ENCODE measurements at regions not wholly inside any gene's neighbourhood (a gene's known extent, or its start where the extent isn't known, plus 50 kb on each side); places are given as distances from the start of the nearest gene placed in this dataset.
"Not testable (repeated sequence)": the region's sequence is repeated elsewhere in the genome, so short reads cannot be mapped to it uniquely, and the experiment has no call there.

DNA sequence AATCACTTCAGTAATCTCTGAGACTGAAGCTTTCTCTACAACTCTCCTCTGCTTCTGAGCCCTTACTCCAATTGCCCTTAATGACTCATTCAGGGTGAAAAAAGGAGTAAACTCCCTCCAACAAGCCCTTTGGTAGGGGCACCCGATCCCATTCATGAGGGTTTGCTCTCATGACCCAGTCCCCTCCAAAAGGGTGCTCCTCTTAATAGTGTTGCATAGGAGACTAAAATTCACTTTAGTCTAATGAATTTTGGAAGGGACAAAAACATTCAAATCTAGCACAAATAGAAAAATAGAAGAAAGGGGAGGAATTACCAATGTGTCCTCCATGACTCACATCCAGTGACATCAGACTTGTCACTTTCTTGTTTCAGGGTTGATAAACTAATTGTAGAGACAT lies 66.2 kb upstream of the CCNY start:
- Mint-ChIP-seq H3K36me3 (ENCODE audit: insufficient read depth, unreplicated experiment) (no peaks in the 10 kb centered on the region), H3K27ac (ENCODE audit: low read depth, unreplicated experiment) (no peak overlapping the region), H3K27me3 (ENCODE audit: insufficient read depth, unreplicated experiment) (no peaks in the 10 kb centered on the region), H3K4me1 (ENCODE audit: insufficient read depth, unreplicated experiment) (no peaks in the 10 kb centered on the region), H3K4me3 (ENCODE audit: unreplicated experiment) (no peak overlapping the region), H3K9me3 (ENCODE audit: unreplicated experiment) (peaks cover 8% of the 10 kb centered on the region)
- TF ChIP-seq, protein P1, sequence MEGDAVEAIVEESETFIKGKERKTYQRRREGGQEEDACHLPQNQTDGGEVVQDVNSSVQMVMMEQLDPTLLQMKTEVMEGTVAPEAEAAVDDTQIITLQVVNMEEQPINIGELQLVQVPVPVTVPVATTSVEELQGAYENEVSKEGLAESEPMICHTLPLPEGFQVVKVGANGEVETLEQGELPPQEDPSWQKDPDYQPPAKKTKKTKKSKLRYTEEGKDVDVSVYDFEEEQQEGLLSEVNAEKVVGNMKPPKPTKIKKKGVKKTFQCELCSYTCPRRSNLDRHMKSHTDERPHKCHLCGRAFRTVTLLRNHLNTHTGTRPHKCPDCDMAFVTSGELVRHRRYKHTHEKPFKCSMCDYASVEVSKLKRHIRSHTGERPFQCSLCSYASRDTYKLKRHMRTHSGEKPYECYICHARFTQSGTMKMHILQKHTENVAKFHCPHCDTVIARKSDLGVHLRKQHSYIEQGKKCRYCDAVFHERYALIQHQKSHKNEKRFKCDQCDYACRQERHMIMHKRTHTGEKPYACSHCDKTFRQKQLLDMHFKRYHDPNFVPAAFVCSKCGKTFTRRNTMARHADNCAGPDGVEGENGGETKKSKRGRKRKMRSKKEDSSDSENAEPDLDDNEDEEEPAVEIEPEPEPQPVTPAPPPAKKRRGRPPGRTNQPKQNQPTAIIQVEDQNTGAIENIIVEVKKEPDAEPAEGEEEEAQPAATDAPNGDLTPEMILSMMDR (IDR thresholded peaks at IDR 0.05; ENCODE audit: unreplicated experiment) = no peak
- intact Hi-C loops (cut with micrococcal nuclease) = no loop called here
- POLR2A ChIA-PET = no interaction called here
- CTCF ChIA-PET = no interaction called here
- no peak for DNase-seq (ENCODE audit: unreplicated experiment)
- BruUV-seq (replicated peaks) = no TSS peak

- Mint-ChIP-seq H3K4me3 (ENCODE audit: unreplicated experiment) (no peak overlapping the region), H3K27ac (ENCODE audit: low read depth, unreplicated experiment) (no peak overlapping the region), H3K36me3 (ENCODE audit: insufficient read depth, unreplicated experiment) (no peaks in the 10 kb centered on the region), H3K27me3 (ENCODE audit: insufficient read depth, unreplicated experiment) (no peaks in the 10 kb centered on the region), H3K9me3 (ENCODE audit: unreplicated experiment) (peaks cover 8% of the 10 kb centered on the region), H3K4me1 (ENCODE audit: insufficient read depth, unreplicated experiment) (no peaks in the 10 kb centered on the region)
- POLR2A ChIA-PET = no interaction called here
- intact Hi-C loops (cut with micrococcal nuclease) = no loop called here
- CTCF ChIA-PET = interaction anchor here (0.6 kb wide), 1 partner anchor 52 kb away, joined by 4 read pairs; no protein-coding TSS in a partner anchor
- no TSS peak for BruUV-seq (replicated peaks)
- TF ChIP-seq, protein P1 (IDR thresholded peaks at IDR 0.05; ENCODE audit: unreplicated experiment) = no peak
- DNase-seq (ENCODE audit: unreplicated experiment) = no peak
Measured at GRCh38 chr10:35271086-35271858, 65.0 kb upstream of the CCNY start.

DNA sequence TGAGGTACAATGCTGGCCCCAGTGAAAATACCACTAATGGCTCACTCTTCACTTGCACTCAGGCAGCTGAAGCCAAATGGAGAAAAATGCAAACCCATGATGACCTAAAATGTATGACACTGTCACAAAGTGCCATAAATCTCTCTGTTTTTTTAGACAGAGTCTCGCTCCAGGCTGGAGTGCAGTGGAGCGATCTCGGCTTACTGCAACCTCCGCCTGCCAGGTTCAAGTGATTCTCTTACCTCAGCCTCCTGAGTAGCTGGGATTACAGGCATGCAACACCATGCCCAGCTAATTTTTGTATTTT lies 64.5 kb upstream of the CCNY start:
- CTCF ChIA-PET = interaction anchor here (0.6 kb wide), 1 partner anchor 52 kb away, joined by 4 read pairs; no protein-coding TSS in a partner anchor
- not testable (repeated sequence) for BruUV-seq (replicated peaks)

DNA sequence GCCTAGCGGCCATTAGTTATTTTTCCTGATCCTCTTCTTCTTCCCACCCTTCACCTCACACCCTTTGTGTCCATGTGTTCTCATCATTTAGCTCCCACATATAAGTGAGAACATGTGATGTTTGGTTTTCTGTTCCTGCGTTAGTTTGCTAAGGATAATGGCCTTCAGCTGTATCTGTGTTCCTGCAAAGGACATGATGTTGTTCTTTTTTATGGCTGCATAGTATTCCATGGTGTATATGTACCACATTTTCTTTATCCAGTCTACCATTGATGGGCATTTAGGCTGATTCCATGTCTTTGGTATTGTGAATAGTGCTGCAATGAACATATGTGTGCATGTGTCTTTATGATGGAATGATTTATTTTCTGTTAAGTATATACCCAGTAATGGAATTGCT lies 63.9 kb upstream of the CCNY start:
- BruUV-seq (replicated peaks); H3K4me1 Mint-ChIP-seq (ENCODE audit: insufficient read depth, unreplicated experiment); H3K27me3 Mint-ChIP-seq (ENCODE audit: insufficient read depth, unreplicated experiment); H3K27ac Mint-ChIP-seq (ENCODE audit: low read depth, unreplicated experiment); H3K9me3 Mint-ChIP-seq (ENCODE audit: unreplicated experiment); CTCF ChIA-PET; POLR2A ChIA-PET; DNase-seq (ENCODE audit: unreplicated experiment); H3K4me3 Mint-ChIP-seq (ENCODE audit: unreplicated experiment); intact Hi-C loops (cut with micrococcal nuclease); H3K36me3 Mint-ChIP-seq (ENCODE audit: insufficient read depth, unreplicated experiment): not testable (repeated sequence)

More for the DNA sequence above, 64.5 kb upstream of the CCNY start:
- intact Hi-C loops (cut with micrococcal nuclease); DNase-seq (ENCODE audit: unreplicated experiment); H3K4me1 Mint-ChIP-seq (ENCODE audit: insufficient read depth, unreplicated experiment); H3K27me3 Mint-ChIP-seq (ENCODE audit: insufficient read depth, unreplicated experiment); POLR2A ChIA-PET; H3K9me3 Mint-ChIP-seq (ENCODE audit: unreplicated experiment); H3K4me3 Mint-ChIP-seq (ENCODE audit: unreplicated experiment); H3K36me3 Mint-ChIP-seq (ENCODE audit: insufficient read depth, unreplicated experiment); H3K27ac Mint-ChIP-seq (ENCODE audit: low read depth, unreplicated experiment): not testable (repeated sequence)

GRCh38 chr10:35273994-35274393 lies 62.3 kb upstream of the CCNY start:
- H3K4me1 Mint-ChIP-seq (ENCODE audit: insufficient read depth, unreplicated experiment); DNase-seq (ENCODE audit: unreplicated experiment); H3K27me3 Mint-ChIP-seq (ENCODE audit: insufficient read depth, unreplicated experiment); H3K27ac Mint-ChIP-seq (ENCODE audit: low read depth, unreplicated experiment); BruUV-seq (replicated peaks); intact Hi-C loops (cut with micrococcal nuclease); CTCF ChIA-PET; H3K36me3 Mint-ChIP-seq (ENCODE audit: insufficient read depth, unreplicated experiment); H3K4me3 Mint-ChIP-seq (ENCODE audit: unreplicated experiment); H3K9me3 Mint-ChIP-seq (ENCODE audit: unreplicated experiment): not testable (repeated sequence)
- POLR2A ChIA-PET = interaction anchor here (0.6 to 0.7 kb wide), 2 partner anchors 33 to 143 kb away, joined by 3 to 4 read pairs; no protein-coding TSS in a partner anchor

All from MCF 10A (cell line).